ENCODE measurements at regions not wholly inside any gene's neighbourhood (a gene's known extent, or its start where the extent isn't known, plus 50 kb on each side); places are given as distances from the start of the nearest gene placed in this dataset.

DNA sequence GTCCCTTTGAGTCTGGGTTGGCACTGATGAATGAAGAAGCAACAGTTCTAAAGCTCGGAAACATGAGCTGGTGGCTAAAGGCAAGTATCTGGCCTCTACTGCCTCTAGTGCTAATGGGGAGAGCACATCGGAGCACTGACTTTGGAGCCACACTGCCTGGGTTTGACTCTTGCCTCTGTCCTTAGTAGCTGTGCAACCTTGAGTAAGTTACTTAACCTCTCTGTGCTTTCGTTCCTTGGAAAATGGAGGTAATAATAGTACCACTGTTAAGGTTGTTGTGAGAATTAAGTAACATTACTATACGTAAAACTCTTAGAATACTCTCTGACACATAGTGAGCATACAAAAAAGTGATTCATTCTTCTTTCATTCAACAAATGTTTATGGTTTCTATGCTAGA lies 211.2 kb downstream of the ATG4C start:
- H3K27ac Mint-ChIP-seq: no peak overlapping the region
- no peak overlapping the region for H3K4me3 Mint-ChIP-seq
- no peak for DNase-seq
- TF ChIP-seq CTCF (IDR thresholded peaks at IDR 0.05): no peak
- H3K9me3 Mint-ChIP-seq: no peaks in the 10 kb centered on the region
- no peaks in the 10 kb centered on the region for H3K36me3 Mint-ChIP-seq (ENCODE audit: low read depth)
- peaks cover 7% of the 10 kb centered on the region for H3K27me3 Mint-ChIP-seq (ENCODE audit: insufficient read depth)
- no peaks in the 10 kb centered on the region for H3K4me1 Mint-ChIP-seq (ENCODE audit: low read depth)

- DNase-seq: no peak
- peaks cover 13% of the 10 kb centered on the region for H3K27me3 Mint-ChIP-seq (ENCODE audit: insufficient read depth)
- no peaks in the 10 kb centered on the region for H3K36me3 Mint-ChIP-seq (ENCODE audit: low read depth)
- H3K4me1 Mint-ChIP-seq (ENCODE audit: low read depth): no peaks in the 10 kb centered on the region
- H3K4me3 Mint-ChIP-seq: no peak overlapping the region
- H3K27ac Mint-ChIP-seq: no peak overlapping the region
- no peaks in the 10 kb centered on the region for H3K9me3 Mint-ChIP-seq
- TF ChIP-seq CTCF (IDR thresholded peaks at IDR 0.05): no peak
Observed at GRCh38 chr1:62997884-62998283, 214.0 kb downstream of the ATG4C start.

DNA sequence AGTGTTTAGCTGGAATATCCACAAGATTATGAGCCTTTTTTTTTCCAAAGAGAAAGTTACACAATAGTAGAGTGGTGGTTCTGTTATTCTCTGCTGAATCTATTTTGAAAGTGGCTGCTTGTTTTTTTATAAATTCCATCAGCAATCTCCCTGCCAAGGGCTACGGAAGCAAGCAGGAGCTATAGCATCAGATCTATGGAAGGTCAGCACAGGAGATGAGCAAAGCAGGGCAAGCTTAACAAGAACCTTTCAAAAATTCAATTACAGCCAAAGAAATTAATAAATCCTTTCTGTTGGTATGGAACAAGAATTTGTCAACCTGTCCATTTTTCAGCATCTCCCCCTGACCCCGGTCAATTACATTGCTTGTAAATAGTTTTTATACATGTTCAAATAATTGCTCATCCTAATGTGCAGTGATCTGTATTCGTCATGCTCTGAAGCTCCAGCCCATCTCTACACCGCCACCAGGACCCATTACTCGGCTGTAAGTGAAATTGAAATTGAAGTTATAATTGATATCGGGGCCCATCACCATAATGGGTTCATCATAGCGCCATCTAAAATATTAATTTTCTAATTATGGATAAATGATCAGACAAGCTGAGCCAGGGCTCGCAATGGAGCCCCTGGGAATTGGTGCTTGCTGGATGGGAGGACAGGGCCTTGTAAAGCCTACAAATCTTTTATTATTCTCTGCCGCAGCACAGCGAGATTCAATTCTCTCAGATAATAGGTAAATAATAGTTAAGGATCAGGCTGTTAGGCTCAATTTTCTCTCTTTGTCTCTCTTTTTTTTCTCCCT lies 215.1 kb downstream of the ATG4C start:
- no peaks in the 10 kb centered on the region for H3K4me1 Mint-ChIP-seq (ENCODE audit: low read depth)

DNA sequence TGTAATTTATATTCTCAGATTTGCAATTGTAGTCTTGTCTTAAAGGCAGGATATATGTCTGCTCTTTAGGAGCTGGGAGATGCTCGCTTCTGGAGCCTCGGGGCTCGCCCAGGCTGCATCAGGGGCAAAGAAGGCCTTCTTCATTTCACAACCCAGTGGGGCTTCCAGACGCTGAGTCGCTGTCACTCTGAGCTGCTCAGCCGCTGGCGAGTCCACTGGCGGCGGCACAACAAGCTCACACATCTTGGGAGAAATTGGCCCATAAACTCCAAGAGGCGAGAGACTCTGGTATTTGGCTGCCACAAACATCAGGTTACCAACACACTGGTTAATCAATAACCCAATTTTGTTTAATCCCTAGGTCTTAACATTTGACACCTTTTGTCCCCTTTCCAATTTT lies 216.6 kb downstream of the ATG4C start:
- Mint-ChIP-seq H3K9me3 (no peaks in the 10 kb centered on the region), H3K27me3 (ENCODE audit: insufficient read depth) (peaks cover 13% of the 10 kb centered on the region), H3K4me1 (ENCODE audit: low read depth) (no peaks in the 10 kb centered on the region), H3K4me3 (no peak overlapping the region), H3K27ac (no peak overlapping the region), H3K36me3 (ENCODE audit: low read depth) (no peaks in the 10 kb centered on the region)
- no peak for DNase-seq
- no peak for TF ChIP-seq CTCF (IDR thresholded peaks at IDR 0.05)

More for the DNA sequence above, 215.1 kb downstream of the ATG4C start:
- DNase-seq: no peak
- H3K4me3 Mint-ChIP-seq: no peak overlapping the region
- no peak overlapping the region for H3K27ac Mint-ChIP-seq
- H3K9me3 Mint-ChIP-seq: no peaks in the 10 kb centered on the region
- peaks cover 13% of the 10 kb centered on the region for H3K27me3 Mint-ChIP-seq (ENCODE audit: insufficient read depth)
- no peaks in the 10 kb centered on the region for H3K36me3 Mint-ChIP-seq (ENCODE audit: low read depth)
- TF ChIP-seq CTCF (IDR thresholded peaks at IDR 0.05): no peak

DNA sequence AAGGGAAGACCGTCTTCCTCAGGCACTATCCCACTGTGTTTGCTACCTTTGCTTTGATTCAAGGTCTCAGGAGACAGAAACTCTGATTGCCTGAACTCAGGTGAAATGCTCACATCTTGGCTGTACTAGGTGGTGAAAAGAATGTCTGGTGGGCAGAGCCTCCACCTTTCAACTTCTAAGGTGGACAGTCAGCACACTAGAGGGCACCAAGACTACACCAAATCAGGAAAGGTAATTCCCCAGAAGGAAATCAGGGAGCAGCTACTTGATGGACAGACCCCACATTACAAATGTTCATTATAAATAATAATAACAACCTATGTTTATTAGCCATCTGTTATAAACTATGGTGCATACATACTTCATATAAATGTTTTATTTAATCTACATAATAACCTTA lies 220.9 kb downstream of the ATG4C start:
- Mint-ChIP-seq H3K36me3 (ENCODE audit: low read depth) (no peaks in the 10 kb centered on the region), H3K27ac (no peak overlapping the region)
- DNase-seq: no peak

More for the DNA sequence above, 220.9 kb downstream of the ATG4C start:
- Mint-ChIP-seq H3K9me3 (0 out of 2 replicates have a peak, but pooled peaks cover under 1% of the 10 kb centered on the region), H3K27me3 (ENCODE audit: insufficient read depth) (peaks cover 10% of the 10 kb centered on the region; the same call in 1 of the 2 replicates), H3K4me1 (ENCODE audit: low read depth) (no peaks in the 10 kb centered on the region), H3K4me3 (no peak overlapping the region)
- TF ChIP-seq CTCF (IDR thresholded peaks at IDR 0.05): no peak

All from HFFc6 (cell line).